HepG2 (cell line): ENCODE measurements at regions not wholly inside any gene's neighbourhood (a gene's known extent, or its start where the extent isn't known, plus 50 kb on each side); places are given as distances from the start of the nearest gene placed in this dataset.

Experiments
- ATAC-seq: fragments of 200-7000 bp; cut with Tn5 transposase; 3 replicates; pipeline ENCODE4 v1.9.1; 2020; ENCODE audit warnings: mild to moderate bottlenecking, moderate library complexity
- BruUV-seq: library from RNA; stranded (reverse); fragments of 400-500 nt; replicated peaks from 2 replicates; lab custom pipeline; 2021; lab: Mats Ljungman, UMichigan
- CTCF ChIA-PET: fragments of 300-600 bp; formaldehyde crosslinking; extraction: SDS; loops from one replicate; lab custom pipeline; 2021; ENCODE audit warnings: low total read pairs, inconsistent platforms, low intra/inter-chr PET ratio; lab: Yijun Ruan, JAX
- POLR2A ChIA-PET: fragments of 350-600 bp; sonication (Branson Sonifier 250); formaldehyde crosslinking; loops from one replicate; lab custom pipeline; 2020; ENCODE audit warnings: antibody characterized with exemption, inconsistent platforms; lab: Yijun Ruan, JAX
- DNase-seq: peaks from one replicate; pipeline ENCODE4 v3.0.0-alpha.2; 2015; ENCODE audit warnings: low spot score
- FAIRE-seq: peaks from 3 replicates; lab custom pipeline; 2011; peaks lifted over from hg19 to GRCh38; lab: Jason Lieb, UNC
- H2AFZ ChIP-seq: one replicate; pipeline ENCODE4 v1.6.1; 2011; ENCODE audit warnings: low read length, inconsistent platforms
- H3K27ac ChIP-seq: fragments of 300-600 bp; 3 replicates; pipeline ENCODE4 v1.8.0; 2011; ENCODE audit warnings: mixed run types, mild to moderate bottlenecking, mixed read lengths, low read length, inconsistent platforms; ENCODE audit not compliant: insufficient read depth; ENCODE audit errors: extremely low read length
- H3K27me3 ChIP-seq, 2 experiments: fragments of 200-600 bp in 1 of 2; 2 replicates in 1 of 2; 3 replicates in 1 of 2; pipeline versions ENCODE4 v1.6.0 to v1.8.0; 2011; ENCODE audit warnings: low read length in 2 of 2, mild to moderate bottlenecking in 2 of 2, moderate library complexity in 2 of 2, inconsistent platforms in 1 of 2; ENCODE audit not compliant: insufficient read depth in 2 of 2, control insufficient read depth in 1 of 2
- H3K36me3 ChIP-seq, 2 experiments: fragments of 200-600 bp in 1 of 2; replicated peaks in 1 of 2; 2 replicates in 1 of 2; 3 replicates in 1 of 2; pipeline versions ENCODE4 v1.5.1 to v1.8.0; 2011; ENCODE audit warnings: low read length in 2 of 2, inconsistent platforms in 1 of 2; ENCODE audit not compliant: insufficient read depth in 2 of 2, control insufficient read depth in 1 of 2
- H3K4me1 ChIP-seq: 2 replicates; pipeline ENCODE4 v1.5.1; 2012; ENCODE audit warnings: low read length, inconsistent platforms; ENCODE audit not compliant: insufficient read depth
- H3K4me2 ChIP-seq: 2 replicates; pipeline ENCODE4 v1.6.0; 2011; ENCODE audit warnings: low read depth, low read length, inconsistent platforms
- H3K4me3 ChIP-seq, 3 experiments: fragments of 200-600 bp in 1 of 3; sonication (generic), shearing (Covaris generic) in 1 of 3; replicated peaks in 1 of 3; 2 replicates each; pipeline ENCODE4 v1.5.1; 2011 to 2016; ENCODE audit warnings: low read length in 3 of 3, inconsistent platforms in 2 of 3, low read depth in 2 of 3, mild to moderate bottlenecking in 2 of 3, control low read depth in 1 of 3, mixed read lengths in 1 of 3; ENCODE audit not compliant: insufficient read depth in 1 of 3
- H3K79me2 ChIP-seq: one replicate; pipeline ENCODE4 v1.6.1; 2011; ENCODE audit warnings: low read length, inconsistent platforms; ENCODE audit not compliant: insufficient read depth
- H3K9ac ChIP-seq: 2 replicates; pipeline ENCODE4 v1.6.0; 2011; ENCODE audit warnings: mild to moderate bottlenecking, low read depth, low read length, inconsistent platforms; ENCODE audit not compliant: insufficient read depth
- H3K9me3 ChIP-seq: 2 replicates; pipeline ENCODE4 v1.5.1; 2012; ENCODE audit warnings: mild to moderate bottlenecking, low read length
- H4K20me1 ChIP-seq: 2 replicates; pipeline ENCODE4 v1.6.0; 2011; ENCODE audit warnings: inconsistent platforms, mild to moderate bottlenecking, low read length, moderate library complexity; ENCODE audit not compliant: insufficient read depth
- AGO1 ChIP-seq: fragments of 200-400 bp; formaldehyde crosslinking; IDR thresholded peaks from 2 replicates; pipeline ENCODE4 v1.6.1; 2017; ENCODE audit warnings: mild to moderate bottlenecking, low read depth, low read length, moderate library complexity; ENCODE audit not compliant: poor library complexity, severe bottlenecking
- GPN1 ChIP-seq: sonication (generic); formaldehyde crosslinking; IDR thresholded peaks from 2 replicates; pipeline ENCODE4 v1.5.1; 2020; ENCODE audit warnings: missing genetic modification reagents, borderline replicate concordance
- HCFC1 ChIP-seq: fragments of 150-350 bp; IDR thresholded peaks from 2 replicates; pipeline ENCODE4 v1.6.1; 2014; ENCODE audit warnings: low read depth, low read length
- JUND ChIP-seq: sonication (generic); formaldehyde crosslinking; IDR thresholded peaks from 2 replicates; pipeline ENCODE4 v1.8.0; 2022; ENCODE audit warnings: mild to moderate bottlenecking, missing genetic modification reagents
- KLF15 ChIP-seq: sonication (generic); formaldehyde crosslinking; IDR thresholded peaks from 2 replicates; pipeline ENCODE4 v1.8.1; 2023; ENCODE audit warnings: borderline replicate concordance, mild to moderate bottlenecking, inconsistent platforms, missing genetic modification reagents, mixed read lengths
- LCORL ChIP-seq, 2 experiments: fragments of 450-650 bp in 1 of 2; sonication (generic) in 1 of 2; formaldehyde crosslinking in 1 of 2; IDR thresholded peaks; 2 replicates each; pipeline versions ENCODE4 v1.5.0 to v1.6.1; 2017 to 2020; ENCODE audit warnings: antibody characterized with exemption in 1 of 2, missing genetic modification reagents in 1 of 2
- NFE2L1 ChIP-seq: sonication (generic); formaldehyde crosslinking; IDR thresholded peaks from 2 replicates; pipeline ENCODE4 v1.4.0; 2020; ENCODE audit warnings: missing genetic modification reagents, mild to moderate bottlenecking, borderline replicate concordance
- SOX13 ChIP-seq, 3 experiments: fragments of 450-650 bp in 1 of 3; sonication (generic) in 1 of 3; formaldehyde crosslinking in 1 of 3; IDR thresholded peaks in 2 of 3; conservative IDR thresholded peaks in 1 of 3; 2 replicates each; pipeline versions ENCODE4 v1.5.0 to v1.6.1; 2016 to 2020; ENCODE audit warnings: antibody characterized with exemption in 1 of 3, mild to moderate bottlenecking in 1 of 3, missing compliant biosample characterization in 1 of 3, missing genetic modification reagents in 1 of 3, moderate library complexity in 1 of 3
- YEATS2 ChIP-seq: sonication (generic); formaldehyde crosslinking; IDR thresholded peaks from 2 replicates; pipeline ENCODE4 v1.4.0; 2020; ENCODE audit warnings: missing genetic modification reagents, borderline replicate concordance
- ZNF160 ChIP-seq: sonication (generic); formaldehyde crosslinking; IDR thresholded peaks from 2 replicates; pipeline ENCODE4 v1.8.0; 2022; ENCODE audit warnings: mild to moderate bottlenecking, inconsistent platforms, missing genetic modification reagents
- ZNF207 ChIP-seq: fragments of 450-650 bp; IDR thresholded peaks from 2 replicates; pipeline ENCODE4 v1.6.1; 2016; ENCODE audit warnings: antibody characterized with exemption, borderline replicate concordance
- ZNF337 ChIP-seq: sonication (generic); formaldehyde crosslinking; IDR thresholded peaks from 2 replicates; pipeline ENCODE4 v1.5.1; 2020; ENCODE audit warnings: missing genetic modification reagents, low read depth, mild to moderate bottlenecking, borderline replicate concordance
- ZNF383 ChIP-seq: sonication (generic); formaldehyde crosslinking; IDR thresholded peaks from 2 replicates; pipeline ENCODE4 v1.4.0; 2020; ENCODE audit warnings: missing genetic modification reagents, mild to moderate bottlenecking, borderline replicate concordance
- ZNF564 ChIP-seq: sonication (generic); formaldehyde crosslinking; IDR thresholded peaks from 2 replicates; pipeline ENCODE4 v1.8.1; 2023; ENCODE audit warnings: mild to moderate bottlenecking, missing genetic modification reagents
- ZNF598 ChIP-seq: sonication (generic); formaldehyde crosslinking; IDR thresholded peaks from 2 replicates; pipeline ENCODE4 v1.5.1; 2020; ENCODE audit warnings: mild to moderate bottlenecking, missing genetic modification reagents, borderline replicate concordance
- WGBS: methylation state at CpG from one replicate; pipeline ENCODE4 v1.1.6; 2017; ENCODE audit warnings: low lambda C conversion rate; 5-methylcytosine and 5-hydroxymethylcytosine counted together
- in situ Hi-C: cut with HindIII; loops from 2 replicates; pipeline ENCODE4 v1.10.0; 2017; ENCODE audit warnings: low pct_unique_long_range_greater_than_20kb; ENCODE audit not compliant: extremely low pct_ligation_motif_present
- intact Hi-C: fragments of 100-400 bp; cut with micrococcal nuclease; formaldehyde crosslinking; loops from one replicate; pipeline ENCODE4 v1.10.0; 2022; ENCODE audit not compliant: unreplicated experiment
- TF ChIP-seq, protein P1 (sequence below): sonication (generic); formaldehyde crosslinking; IDR thresholded peaks from 2 replicates; pipeline ENCODE4 v1.4.0; 2020; ENCODE audit warnings: missing genetic modification reagents

DNA sequence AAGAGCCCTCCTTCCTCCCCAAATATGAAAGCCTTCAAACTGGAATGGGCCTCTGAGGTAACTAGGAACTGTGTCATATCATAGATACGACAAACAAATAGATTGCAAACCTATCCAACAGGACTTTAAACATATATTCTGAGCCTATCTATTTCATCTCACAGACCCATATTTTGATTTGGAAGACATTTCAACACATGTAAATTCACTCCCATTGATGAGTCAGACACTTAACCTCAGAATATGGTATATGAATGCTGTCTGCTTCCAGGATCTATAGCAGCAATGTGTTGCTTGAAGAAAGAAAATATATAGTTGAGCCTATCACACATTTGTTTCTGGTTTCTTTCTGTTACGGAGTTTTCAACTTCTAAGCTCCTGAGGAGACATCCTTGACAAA lies 221.9 kb upstream of the SAMSN1 start (continued):
- TF ChIP-seq, protein P1, sequence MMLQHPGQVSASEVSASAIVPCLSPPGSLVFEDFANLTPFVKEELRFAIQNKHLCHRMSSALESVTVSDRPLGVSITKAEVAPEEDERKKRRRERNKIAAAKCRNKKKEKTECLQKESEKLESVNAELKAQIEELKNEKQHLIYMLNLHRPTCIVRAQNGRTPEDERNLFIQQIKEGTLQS (CRISPR knock-in tag), result no peak
- TF ChIP-seq ZNF207 (no peak), SOX13 (IDR thresholded peaks at IDR 0.05) (no peak), SOX13 (CRISPR knock-in tag; conservative IDR thresholded peaks at IDR 0.05 in 1 of 2, IDR thresholded peaks at IDR 0.05 in 1 of 2) (no peak)

DNA sequence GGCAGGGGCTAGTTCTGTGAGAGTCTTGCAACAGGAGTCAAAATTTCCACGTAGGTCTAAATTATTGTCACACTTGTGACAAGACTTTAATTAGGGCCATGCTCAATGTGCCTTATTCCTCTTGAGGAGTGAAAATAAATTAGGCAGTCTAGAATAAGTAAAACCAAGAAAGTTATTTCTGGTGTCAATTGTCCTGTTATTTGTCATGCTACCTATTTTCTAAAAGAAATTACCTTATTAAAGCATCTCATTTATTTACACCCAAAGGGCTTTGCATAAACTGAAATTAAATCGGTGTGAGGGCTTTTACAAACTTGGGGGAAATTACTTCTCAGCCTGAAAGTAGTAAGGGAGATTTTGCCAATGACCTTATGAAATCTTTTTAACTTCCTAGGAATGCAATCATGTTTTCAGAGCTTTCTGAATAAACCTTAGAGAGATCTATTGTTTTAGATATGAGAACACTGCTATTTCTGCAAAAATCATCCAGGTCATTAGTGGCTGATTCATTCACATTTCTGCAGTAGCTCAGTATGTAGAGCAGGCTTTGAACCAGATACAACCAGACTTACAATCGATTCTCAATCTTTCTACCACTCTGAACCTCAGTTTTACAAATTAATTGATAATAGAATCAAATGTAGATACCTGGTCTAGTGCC lies 221.2 kb upstream of the SAMSN1 start:
- no peak overlapping the region for H3K4me2 ChIP-seq
- FAIRE-seq (no peak), DNase-seq (no peak), ATAC-seq (no peak)
- no peaks in the 10 kb centered on the region for H3K4me1 ChIP-seq
- TF ChIP-seq ZNF598, result no peak
- TF ChIP-seq NFE2L1, result no peak
- TF ChIP-seq GPN1 (CRISPR knock-in tag), result no peak
- TF ChIP-seq HCFC1, result no peak
- TF ChIP-seq ZNF564 (CRISPR knock-in tag), result no peak
- TF ChIP-seq ZNF383, result no peak
- TF ChIP-seq JUND (CRISPR knock-in tag), result no peak
- no peak for TF ChIP-seq ZNF160 (CRISPR knock-in tag)
- TF ChIP-seq LCORL (IDR thresholded peaks at IDR 0.05), result no peak
- TF ChIP-seq LCORL (CRISPR knock-in tag; IDR thresholded peaks at IDR 0.05), result no peak
- TF ChIP-seq YEATS2, result no peak
- TF ChIP-seq ZNF337 (CRISPR knock-in tag), result no peak
- no peak for TF ChIP-seq KLF15
- TF ChIP-seq AGO1, result no peak
- intact Hi-C loops (no loop called here), in situ Hi-C loops (no loop called here)
- H3K9ac ChIP-seq, result no peak overlapping the region
- H2AFZ ChIP-seq, result no peak overlapping the region
- 1% methylated on average over 3 of the region's 3 CpGs for WGBS
- ChIA-PET POLR2A (no interaction called here), CTCF (no interaction called here)
- no peaks in the 10 kb centered on the region for H3K27me3 ChIP-seq
- H3K79me2 ChIP-seq, result no peaks in the 10 kb centered on the region
- H4K20me1 ChIP-seq, result no peaks in the 10 kb centered on the region
- no peaks in the 10 kb centered on the region for H3K9me3 ChIP-seq
- no peak overlapping the region for H3K27ac ChIP-seq
- no peak overlapping the region for H3K4me3 ChIP-seq
- no peaks in the 10 kb centered on the region for H3K36me3 ChIP-seq
- BruUV-seq, result no TSS peak
